Gastroesophageal sphincter (tissue), 4 donors: ENCODE measurements at regions not wholly inside any gene's neighbourhood (a gene's known extent, or its start where the extent isn't known, plus 50 kb on each side); places are given as distances from the start of the nearest gene placed in this dataset.

Source experiments
- ATAC-seq: fragments of 150-250 bp; one replicate; pipeline ENCODE4 v1.9.1; 2016; ENCODE audit warnings: mild to moderate bottlenecking, moderate library complexity
- H3K27ac ChIP-seq, 4 donors: fragments of 200-600 bp; sonication (generic) in 3 of 4; 1 replicate in 3 of 4; 2 replicates in 1 of 4; pipeline ENCODE4 v1.5.1; 2016 to 2019
- H3K27me3 ChIP-seq: fragments of 200-600 bp; sonication (generic); one replicate; pipeline ENCODE4 v1.5.1; 2019
- H3K36me3 ChIP-seq, 2 donors: fragments of 200-600 bp; sonication (generic); one replicate each; pipeline ENCODE4 v1.5.1; 2019; ENCODE audit warnings: control low read depth in 1 of 2
- H3K4me1 ChIP-seq, 3 donors: fragments of 200-600 bp; sonication (generic); 1 replicate in 2 of 3; 2 replicates in 1 of 3; pipeline ENCODE4 v1.5.1; 2016 to 2019; ENCODE audit warnings: control low read depth in 2 of 3
- H3K4me3 ChIP-seq, 2 donors: fragments of 200-600 bp; sonication (generic); one replicate each; pipeline ENCODE4 v1.5.1; 2019; ENCODE audit warnings: mild to moderate bottlenecking in 1 of 2, moderate library complexity in 1 of 2
- H3K9me3 ChIP-seq, 3 donors: fragments of 200-600 bp; sonication (generic); one replicate each; pipeline ENCODE4 v1.5.1; 2017 to 2019; ENCODE audit warnings: control low read depth in 2 of 3
- EP300 ChIP-seq: sonication (generic); formaldehyde crosslinking; IDR thresholded peaks from one replicate; pipeline ENCODE4 v1.6.1; 2017; ENCODE audit warnings: antibody characterized with exemption, mild to moderate bottlenecking
- POLR2A ChIP-seq, 2 donors: fragments of 450-650 bp; IDR thresholded peaks; one replicate each; pipeline ENCODE4 v1.6.1; 2017; ENCODE audit warnings: antibody characterized with exemption in 2 of 2, mild to moderate bottlenecking in 2 of 2, moderate library complexity in 1 of 2
- POLR2AphosphoS5 ChIP-seq: sonication (generic); formaldehyde crosslinking; IDR thresholded peaks from one replicate; pipeline ENCODE4 v1.6.1; 2017; ENCODE audit warnings: antibody characterized with exemption
- WGBS, 2 donors: methylation state at CpG; one replicate each; pipeline ENCODE4 v1.1.5; 2018; ENCODE audit warnings: low coverage in 1 of 2; 5-methylcytosine and 5-hydroxymethylcytosine counted together
- TF ChIP-seq, protein P1 (sequence below), 4 experiments: fragments of 200-600 bp in 2 of 4; fragments of 450-650 bp in 2 of 4; sonication (generic) in 1 of 4; IDR thresholded peaks; one replicate each; pipeline ENCODE4 v1.5.1; 2017 to 2019; ENCODE audit warnings: antibody characterized with exemption in 4 of 4, mild to moderate bottlenecking in 2 of 4, moderate library complexity in 2 of 4

DNA sequence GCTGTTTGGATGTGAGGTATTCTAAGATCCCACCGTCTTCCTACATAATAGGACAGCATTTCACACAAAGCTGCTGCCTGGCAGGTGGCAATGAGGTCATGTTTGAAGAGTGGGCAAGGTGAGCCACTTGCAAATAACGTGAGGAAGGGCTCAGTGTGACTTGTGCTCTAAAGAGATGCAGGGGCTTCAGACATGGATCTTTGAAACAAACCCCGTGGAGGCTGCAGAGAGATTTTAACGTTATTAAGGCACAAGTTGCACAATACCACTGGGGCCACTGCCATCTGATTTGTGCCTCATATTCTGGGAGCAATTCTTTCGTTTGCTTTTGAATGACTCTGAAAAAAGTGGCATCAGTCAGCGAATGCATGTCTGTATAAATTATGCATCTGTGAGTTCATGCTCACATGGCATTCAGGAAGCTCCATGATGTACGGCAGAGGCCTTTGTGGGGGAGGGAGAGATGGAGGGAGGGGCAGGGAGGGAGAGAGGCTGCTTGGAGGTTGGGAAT is 362.0 kb downstream of the SOX11 start:
- WGBS, 2 donors: 54% methylated on average over 7 of the region's 7 CpGs; no CpG with 5 or more reads in 1 of the 2 donors
- no peak overlapping the region for H3K27ac ChIP-seq
- H3K36me3 ChIP-seq: no peaks in the 10 kb centered on the region
- no peaks in the 10 kb centered on the region for H3K4me1 ChIP-seq
- H3K9me3 ChIP-seq: peaks cover 0 to 8% (median 0%) of the 10 kb centered on the region in 3 donors
- H3K27me3 ChIP-seq: no peaks in the 10 kb centered on the region
- ATAC-seq: no peak
- TF ChIP-seq EP300 (no peak), POLR2A (IDR thresholded peaks at IDR 0.05) (no peak), POLR2AphosphoS5 (no peak)
- TF ChIP-seq, protein P1, sequence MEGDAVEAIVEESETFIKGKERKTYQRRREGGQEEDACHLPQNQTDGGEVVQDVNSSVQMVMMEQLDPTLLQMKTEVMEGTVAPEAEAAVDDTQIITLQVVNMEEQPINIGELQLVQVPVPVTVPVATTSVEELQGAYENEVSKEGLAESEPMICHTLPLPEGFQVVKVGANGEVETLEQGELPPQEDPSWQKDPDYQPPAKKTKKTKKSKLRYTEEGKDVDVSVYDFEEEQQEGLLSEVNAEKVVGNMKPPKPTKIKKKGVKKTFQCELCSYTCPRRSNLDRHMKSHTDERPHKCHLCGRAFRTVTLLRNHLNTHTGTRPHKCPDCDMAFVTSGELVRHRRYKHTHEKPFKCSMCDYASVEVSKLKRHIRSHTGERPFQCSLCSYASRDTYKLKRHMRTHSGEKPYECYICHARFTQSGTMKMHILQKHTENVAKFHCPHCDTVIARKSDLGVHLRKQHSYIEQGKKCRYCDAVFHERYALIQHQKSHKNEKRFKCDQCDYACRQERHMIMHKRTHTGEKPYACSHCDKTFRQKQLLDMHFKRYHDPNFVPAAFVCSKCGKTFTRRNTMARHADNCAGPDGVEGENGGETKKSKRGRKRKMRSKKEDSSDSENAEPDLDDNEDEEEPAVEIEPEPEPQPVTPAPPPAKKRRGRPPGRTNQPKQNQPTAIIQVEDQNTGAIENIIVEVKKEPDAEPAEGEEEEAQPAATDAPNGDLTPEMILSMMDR (IDR thresholded peaks at IDR 0.05): no peak
- H3K4me3 ChIP-seq: no peak overlapping the region

DNA sequence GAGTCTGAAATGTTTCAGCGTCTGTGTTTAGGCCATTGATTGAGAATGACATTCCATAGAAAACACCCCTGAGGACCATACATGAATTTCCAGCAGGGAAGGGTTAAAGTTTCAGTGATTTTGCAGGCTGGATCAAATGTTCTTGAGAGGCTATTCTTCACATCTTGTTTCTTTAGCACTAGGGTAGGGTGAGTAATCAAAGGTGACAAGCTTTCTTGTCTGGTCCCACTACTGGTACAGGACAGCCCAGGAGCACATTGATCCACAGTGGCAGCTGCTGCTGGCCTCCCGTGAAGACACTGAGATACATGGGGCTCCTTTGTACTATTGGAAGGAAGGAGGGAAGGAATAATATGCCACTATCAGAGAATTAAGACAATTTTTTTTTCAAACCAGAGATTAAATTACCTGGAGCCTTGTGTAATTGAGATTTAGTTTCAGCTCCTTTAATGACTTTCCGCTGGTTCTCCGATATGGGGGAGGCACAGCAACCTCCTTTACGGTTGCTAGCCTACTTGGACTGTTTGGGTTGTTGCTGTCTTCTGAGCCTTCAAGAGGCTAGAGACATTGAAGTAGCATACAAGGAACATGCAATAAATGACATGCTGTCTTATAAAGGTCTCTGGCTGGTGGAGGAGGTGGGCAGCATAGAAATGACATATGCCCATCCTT is 368.9 kb downstream of the SOX11 start:
- Histone ChIP-seq H3K27ac (no peak overlapping the region), H3K36me3 (no peaks in the 10 kb centered on the region), H3K9me3 (no peaks in the 10 kb centered on the region), H3K4me3 (no peak overlapping the region), H3K27me3 (no peaks in the 10 kb centered on the region), H3K4me1 (no peaks in the 10 kb centered on the region)
- TF ChIP-seq POLR2AphosphoS5 (no peak), EP300 (no peak), POLR2A (IDR thresholded peaks at IDR 0.05) (no peak)
- TF ChIP-seq, protein P1 (IDR thresholded peaks at IDR 0.05): no peak
- 88 to 93% methylated on average over 3 to 5 of the region's 5 CpGs for WGBS, 2 donors
- ATAC-seq: no peak

DNA sequence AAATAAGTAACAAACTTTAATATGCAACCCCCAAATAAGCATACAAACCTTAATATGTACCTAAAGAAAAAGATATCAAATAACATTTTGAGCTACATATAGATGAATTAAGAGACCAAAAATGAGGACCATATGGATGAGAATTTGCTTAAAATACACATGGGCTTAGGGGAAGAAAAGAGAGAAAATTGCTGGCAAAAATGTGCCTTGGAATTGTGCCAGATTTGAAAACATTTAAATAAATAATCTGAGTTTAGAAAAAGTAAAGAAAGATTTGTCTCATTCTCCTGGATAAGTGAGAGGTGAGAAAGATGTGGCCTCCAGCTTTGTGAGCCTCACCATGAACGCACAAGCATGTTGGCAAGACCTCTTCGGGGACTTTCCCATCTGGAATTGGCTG is 372.6 kb downstream of the SOX11 start:
- TF ChIP-seq, protein P1 (IDR thresholded peaks at IDR 0.05): no peak

DNA sequence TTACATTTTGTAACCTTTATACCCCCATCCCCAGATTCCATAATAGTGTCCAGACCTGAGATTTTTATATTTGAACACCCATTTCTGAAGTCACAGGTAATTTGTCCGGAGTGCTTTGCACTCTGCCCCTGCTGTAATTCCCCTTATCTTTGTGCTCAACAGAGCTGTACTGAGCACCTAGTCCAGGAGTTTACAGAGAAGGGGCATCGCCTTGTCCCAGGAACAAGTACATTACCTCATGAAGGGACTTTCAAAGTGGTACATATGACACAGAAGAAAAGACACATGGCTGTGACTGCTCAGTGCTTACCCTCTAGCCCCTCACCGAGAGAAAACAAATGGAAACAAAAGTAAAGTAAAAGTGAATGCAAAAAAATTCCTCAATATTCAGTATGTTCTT is 373.5 kb downstream of the SOX11 start:
- no peak for TF ChIP-seq POLR2AphosphoS5
- TF ChIP-seq, protein P1 (IDR thresholded peaks at IDR 0.05): no peak
- TF ChIP-seq EP300: no peak
- no peak for TF ChIP-seq POLR2A (IDR thresholded peaks at IDR 0.05)
- Histone ChIP-seq H3K4me3 (no peak overlapping the region), H3K27me3 (no peaks in the 10 kb centered on the region), H3K9me3 (no peaks in the 10 kb centered on the region), H3K36me3 (no peaks in the 10 kb centered on the region), H3K4me1 (no peaks in the 10 kb centered on the region), H3K27ac (no peak overlapping the region)
- WGBS, 2 donors: 94 to 100% methylated on average over 1 to 2 of the region's 3 CpGs
- no peak for ATAC-seq

More for the DNA sequence above, 372.6 kb downstream of the SOX11 start:
- H3K27ac ChIP-seq: no peak overlapping the region
- no peaks in the 10 kb centered on the region for H3K36me3 ChIP-seq
- no peaks in the 10 kb centered on the region for H3K27me3 ChIP-seq
- H3K4me1 ChIP-seq: no peaks in the 10 kb centered on the region
- H3K4me3 ChIP-seq: no peak overlapping the region
- no peaks in the 10 kb centered on the region for H3K9me3 ChIP-seq
- 70 to 84% methylated on average over 2 of the region's 2 CpGs for WGBS, 2 donors
- ATAC-seq: no peak

DNA sequence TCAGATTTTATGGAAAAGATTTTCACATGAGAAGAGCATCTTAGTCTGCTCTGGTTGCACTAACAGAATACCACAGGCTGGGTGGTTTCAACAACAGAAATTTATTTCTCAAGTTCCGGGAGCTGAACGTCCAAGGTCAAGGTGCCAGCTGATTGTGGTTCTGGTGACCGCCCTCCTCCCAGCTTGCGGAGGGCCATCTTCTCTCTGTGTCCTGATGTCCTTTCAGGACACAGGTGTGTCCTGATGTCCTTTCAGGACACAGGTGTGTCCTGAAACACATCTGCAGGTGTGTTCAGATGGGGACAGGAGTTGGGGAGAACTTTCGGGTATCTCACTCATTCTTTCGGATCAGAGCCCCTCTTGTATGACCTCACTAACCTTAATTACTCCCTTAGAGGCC is 374.9 kb downstream of the SOX11 start:
- TF ChIP-seq, protein P1 (IDR thresholded peaks at IDR 0.05): no peak
- TF ChIP-seq POLR2A (IDR thresholded peaks at IDR 0.05): no peak
- no peak for TF ChIP-seq POLR2AphosphoS5
- TF ChIP-seq EP300: no peak
- Histone ChIP-seq H3K27me3 (no peaks in the 10 kb centered on the region), H3K27ac (no peak overlapping the region), H3K9me3 (no peaks in the 10 kb centered on the region), H3K36me3 (no peaks in the 10 kb centered on the region), H3K4me3 (no peak overlapping the region), H3K4me1 (no peaks in the 10 kb centered on the region)
- 79 to 81% methylated on average over 4 to 6 of the region's 6 CpGs for WGBS, 2 donors
- ATAC-seq: no peak
